ENCODE measurements at regions not wholly inside any gene's neighbourhood (a gene's known extent, or its start where the extent isn't known, plus 50 kb on each side); places are given as distances from the start of the nearest gene placed in this dataset.
"Not testable (repeated sequence)": the region's sequence is repeated elsewhere in the genome, so short reads cannot be mapped to it uniquely, and the experiment has no call there.

- no peak for DNase-seq (ENCODE audit: low spot score)
Observed at GRCh38 chr16:17002565-17002964, 468.2 kb downstream of the XYLT1 start.

DNA sequence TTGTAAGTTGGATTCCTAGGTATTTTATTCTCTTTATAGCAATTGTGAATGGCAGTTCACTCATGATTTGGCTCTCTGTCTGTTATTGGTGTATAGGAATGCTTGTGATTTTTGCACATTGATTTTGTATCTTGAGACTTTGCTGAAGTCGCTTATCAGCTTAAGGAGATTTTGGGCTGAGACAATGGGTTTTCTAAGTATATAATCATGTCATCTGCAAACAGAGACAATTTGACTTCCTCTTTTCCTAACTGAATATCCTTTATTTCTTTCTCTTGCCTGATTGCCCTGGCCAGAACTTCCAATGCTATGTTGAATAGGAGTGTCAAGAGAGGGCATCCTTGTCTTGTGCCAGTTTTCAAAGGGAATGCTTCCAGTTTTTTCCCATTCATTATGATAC, 464.8 kb downstream of the XYLT1 start:
- not testable (repeated sequence) for DNase-seq (ENCODE audit: low spot score)

- no peak for DNase-seq (ENCODE audit: low spot score)
Observed at GRCh38 chr16:17011712-17012111, 459.0 kb downstream of the XYLT1 start.

DNA sequence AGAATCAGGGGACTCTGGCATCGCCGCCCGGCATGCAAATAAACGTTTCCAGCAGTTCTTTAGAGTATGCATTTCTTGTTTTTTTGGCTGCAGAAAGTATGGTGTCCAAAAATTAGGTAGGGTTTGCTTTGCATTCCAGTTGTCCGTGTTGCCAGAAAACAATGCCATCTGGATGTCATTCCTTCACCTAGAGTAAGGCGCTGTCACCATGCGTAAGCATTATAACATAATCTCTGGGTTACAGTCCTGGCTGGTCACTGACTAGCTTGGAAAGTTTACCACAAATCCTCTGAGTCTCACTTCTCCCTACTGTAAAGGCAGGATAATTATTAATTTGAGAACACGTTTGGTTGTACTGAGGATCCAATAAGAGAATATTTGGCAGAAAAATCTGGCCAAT, 457.7 kb downstream of the XYLT1 start:
- DNase-seq (ENCODE audit: low spot score), result no peak

GRCh38 chr16:17014484-17015121, 456.2 kb downstream of the XYLT1 start:
- DNase-seq (ENCODE audit: low spot score), result no peak

DNA sequence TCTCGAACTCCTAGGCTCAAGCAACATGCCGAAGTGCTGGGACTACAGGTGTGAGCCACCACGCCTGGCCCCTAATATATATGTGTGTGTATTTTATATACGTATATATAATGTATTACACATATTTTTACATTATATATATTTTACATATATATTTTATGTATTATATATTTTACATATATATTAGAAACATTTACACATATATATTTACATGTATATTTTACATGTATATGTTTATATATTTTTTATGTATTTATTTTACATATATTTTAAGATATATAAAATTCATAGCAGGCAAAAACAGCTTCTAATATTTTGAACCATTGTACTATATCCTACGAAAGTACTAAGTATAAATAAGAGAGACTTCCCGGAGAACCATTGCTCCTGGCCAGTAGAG, 455.1 kb downstream of the XYLT1 start:
- no peak for DNase-seq (ENCODE audit: low spot score)

- DNase-seq (ENCODE audit: low spot score), result no peak
Observed at GRCh38 chr16:17017442-17017841, 453.3 kb downstream of the XYLT1 start.

DNA sequence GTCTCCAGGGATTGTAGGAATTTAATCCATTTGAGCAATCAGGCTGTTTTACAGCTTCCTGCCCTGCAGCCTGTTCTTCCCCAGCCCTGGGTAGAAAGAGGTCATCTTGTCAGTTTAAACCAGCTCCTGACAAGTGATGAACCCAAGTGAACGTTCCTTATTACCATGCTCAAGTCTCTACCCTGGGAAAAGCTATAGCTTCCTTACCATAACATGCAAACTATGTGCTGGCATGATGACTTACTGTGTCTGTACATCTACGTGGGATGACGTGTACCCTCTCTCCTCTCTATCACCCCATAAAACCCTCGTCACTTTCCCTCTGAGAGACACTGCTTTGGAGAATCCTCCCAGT, 452.2 kb downstream of the XYLT1 start:
- no peak for DNase-seq (ENCODE audit: low spot score)

- no peak for DNase-seq (ENCODE audit: low spot score)
Observed at GRCh38 chr16:17019366-17019765, 451.4 kb downstream of the XYLT1 start.

GRCh38 chr16:17023606-17024005, 447.2 kb downstream of the XYLT1 start:
- no peak for DNase-seq (ENCODE audit: low spot score)

- no peak for DNase-seq (ENCODE audit: low spot score)
Observed at GRCh38 chr16:17024514-17024913, 446.2 kb downstream of the XYLT1 start.

- no peak for DNase-seq (ENCODE audit: low spot score)
Observed at GRCh38 chr16:17026600-17027242, 444.0 kb downstream of the XYLT1 start.

DNA sequence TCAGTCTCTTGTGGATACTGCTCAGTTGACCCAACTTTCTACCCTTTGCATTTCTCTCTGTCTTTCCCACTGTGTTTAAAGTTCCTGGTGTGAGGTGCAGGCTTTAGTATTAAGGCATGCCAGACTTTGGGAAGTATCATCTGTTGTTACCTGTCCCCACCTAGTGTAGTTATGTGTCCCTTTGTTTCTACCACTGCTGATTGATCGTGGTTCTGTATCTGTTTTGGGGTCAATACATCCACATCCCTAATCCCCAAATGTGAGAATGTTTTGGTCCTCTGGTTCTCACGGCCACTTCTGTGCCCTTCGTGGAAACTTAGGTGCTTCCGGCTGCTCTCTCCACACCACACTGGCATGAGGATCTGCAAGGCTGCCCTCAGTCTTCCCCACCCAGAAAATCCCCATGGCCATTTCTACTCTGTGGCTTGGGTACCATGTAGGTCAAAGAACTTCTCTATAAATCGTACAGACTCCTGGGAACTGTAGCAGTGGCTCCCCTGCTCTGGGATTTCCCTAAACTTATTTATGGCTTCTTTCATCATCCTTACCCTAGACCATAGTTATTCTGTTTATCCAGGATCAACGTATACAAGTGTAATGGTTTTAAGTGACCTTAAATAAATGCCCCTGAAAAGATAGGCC, 443.2 kb downstream of the XYLT1 start:
- DNase-seq (ENCODE audit: low spot score), result no peak

- DNase-seq (ENCODE audit: low spot score), result no peak
Observed at GRCh38 chr16:17029602-17030350, 441.0 kb downstream of the XYLT1 start.

- no peak for DNase-seq (ENCODE audit: low spot score)
Observed at GRCh38 chr16:17031484-17032268, 439.1 kb downstream of the XYLT1 start.

- DNase-seq (ENCODE audit: low spot score), result no peak
Observed at GRCh38 chr16:17032332-17032731, 438.4 kb downstream of the XYLT1 start.

DNA sequence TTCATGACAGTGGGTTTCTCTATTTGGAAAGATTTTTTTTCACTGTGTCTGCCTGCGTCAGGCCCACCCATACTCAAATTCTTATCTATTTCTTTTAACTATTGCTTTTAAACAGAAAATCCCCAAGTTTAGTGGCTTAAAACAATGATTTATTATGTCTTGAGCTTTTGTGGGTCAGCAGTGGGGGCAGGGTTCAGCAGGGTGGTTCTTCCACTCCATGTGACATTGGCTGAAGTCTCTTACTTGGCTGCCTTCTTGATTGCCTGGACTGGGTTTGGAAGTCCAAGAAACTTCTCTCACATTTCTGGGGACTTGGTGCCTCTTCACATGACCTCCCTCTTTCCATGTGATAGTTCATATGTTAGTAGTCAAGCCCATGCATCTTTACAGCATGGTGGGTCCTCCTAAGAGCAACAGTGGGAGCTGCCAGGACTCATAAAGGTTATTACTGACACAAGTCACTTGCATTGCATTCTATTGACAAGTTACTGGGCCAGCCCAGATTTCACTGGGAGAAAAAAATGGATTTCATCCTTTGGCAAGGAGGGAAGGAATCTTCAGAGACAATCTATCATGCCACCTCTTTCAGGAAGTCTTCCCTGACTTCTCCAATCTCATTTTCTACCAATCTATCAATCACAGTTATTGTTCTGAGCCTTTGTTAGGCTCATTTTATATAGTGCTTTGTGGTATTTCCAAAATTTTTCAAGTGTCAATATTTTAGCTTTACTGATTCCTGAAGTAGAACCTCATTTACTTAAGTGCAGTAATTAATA, 436.1 kb downstream of the XYLT1 start:
- DNase-seq (ENCODE audit: low spot score), result no peak

- no peak for DNase-seq (ENCODE audit: low spot score)
Observed at GRCh38 chr16:17037499-17037898, 433.3 kb downstream of the XYLT1 start.

DNA sequence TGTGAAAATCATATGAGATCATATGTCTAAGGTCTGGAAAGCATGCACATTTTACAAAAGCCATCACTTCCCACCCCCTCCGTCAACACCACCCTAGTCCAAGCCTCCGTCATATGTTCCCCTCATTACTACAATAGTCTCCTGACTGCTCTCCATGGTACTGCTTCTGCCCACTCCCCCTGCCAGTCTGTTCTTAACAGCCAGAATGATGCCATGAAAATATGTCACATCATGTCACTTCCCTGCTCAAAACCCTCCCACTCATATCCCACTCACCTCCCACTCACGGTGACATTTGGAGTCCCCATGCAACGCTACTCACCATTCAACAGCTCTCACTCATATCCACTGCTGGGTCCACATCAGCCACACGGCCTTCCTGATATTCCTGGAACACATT, 432.3 kb downstream of the XYLT1 start:
- DNase-seq (ENCODE audit: low spot score), result no peak

GRCh38 chr16:17049109-17049508, 421.7 kb downstream of the XYLT1 start:
- DNase-seq (ENCODE audit: low spot score), result not testable (repeated sequence)

- no peak for DNase-seq (ENCODE audit: low spot score)
Observed at GRCh38 chr16:17050468-17050867, 420.3 kb downstream of the XYLT1 start.

Data from RKO (cell line).